HCT116 (cell line): ENCODE measurements at regions not wholly inside any gene's neighbourhood (a gene's known extent, or its start where the extent isn't known, plus 50 kb on each side); places are given as distances from the start of the nearest gene placed in this dataset.

ENCODE experiments used
- ATAC-seq: fragments of 200-7000 bp; cut with Tn5 transposase; 2 replicates; pipeline ENCODE4 v1.9.1; 2020; ENCODE audit warnings: mild to moderate bottlenecking, moderate library complexity
- BruUV-seq: library from RNA; stranded (reverse); fragments of 400-500 nt; replicated peaks from 2 replicates; lab custom pipeline; 2021; lab: Mats Ljungman, UMichigan
- CTCF ChIA-PET: fragments of 300-600 bp; sonication (Branson Sonifier 250); formaldehyde crosslinking; loops from one replicate; lab custom pipeline; 2021; ENCODE audit warnings: antibody characterized with exemption; lab: Charles Lee
- POLR2A ChIA-PET: fragments of 300-600, 350-600 bp; sonication (Branson Sonifier 250); formaldehyde crosslinking; loops from one replicate; lab custom pipeline; 2021; ENCODE audit warnings: antibody characterized with exemption; lab: Charles Lee
- RAD21 ChIA-PET, 2 experiments: fragments of 300-600 bp; sonication (Branson Sonifier 250); formaldehyde crosslinking; loops; one replicate each; lab custom pipeline; 2023; ENCODE audit warnings: low total read pairs in 2 of 2; ENCODE audit not compliant: uncharacterized antibody in 2 of 2, unreplicated experiment in 2 of 2, low non-redundant PET in 1 of 2; lab: Charles Lee
- DNase-seq: peaks from one replicate; pipeline ENCODE4 v3.0.0-alpha.2; 2010; ENCODE audit warnings: low read depth, low spot score
- H2AFZ ChIP-seq: fragments of 200-600 bp; shearing (Covaris generic), sonication (generic); 2 replicates; pipeline ENCODE4 v1.6.1; 2017; ENCODE audit warnings: low read depth, mixed run types, mixed read lengths, antibody characterized with exemption, low read length; ENCODE audit not compliant: poor library complexity, severe bottlenecking
- H3K27ac ChIP-seq: 2 replicates; pipeline ENCODE4 v1.5.1; 2012; ENCODE audit warnings: low read depth, low read length
- H3K27me3 ChIP-seq: fragments of 200-600 bp; sonication (generic); 2 replicates; pipeline ENCODE4 v1.6.1; 2016; ENCODE audit warnings: mixed run types, low read length, mixed read lengths; ENCODE audit not compliant: insufficient read depth
- H3K36me3 ChIP-seq, 2 experiments: fragments of 200-500 bp in 1 of 2; fragments of 200-600 bp in 1 of 2; sonication (Bioruptor generic) in 1 of 2; sonication (generic) in 1 of 2; 2 replicates each; pipeline versions ENCODE4 v1.5.1 to v1.6.1; 2014 to 2016; ENCODE audit warnings: low read length in 2 of 2, inconsistent platforms in 1 of 2, mixed read lengths in 1 of 2, mixed run types in 1 of 2; ENCODE audit not compliant: insufficient read depth in 2 of 2, control insufficient read depth in 1 of 2
- H3K4me1 ChIP-seq, 2 experiments: fragments of 200-600 bp in 1 of 2; sonication (generic) in 1 of 2; 2 replicates each; pipeline versions ENCODE4 v1.5.1 to v1.6.1; 2012 to 2017; ENCODE audit warnings: low read length in 2 of 2, inconsistent platforms in 1 of 2, mild to moderate bottlenecking in 1 of 2, mixed read lengths in 1 of 2, mixed run types in 1 of 2, moderate library complexity in 1 of 2; ENCODE audit not compliant: insufficient read depth in 2 of 2, control insufficient read depth in 1 of 2
- H3K4me2 ChIP-seq: fragments of 200-600 bp; sonication (generic); 2 replicates; pipeline ENCODE4 v1.6.1; 2017; ENCODE audit warnings: mixed run types, low read length, mixed read lengths
- H3K4me3 ChIP-seq, 2 experiments: fragments of 200-600 bp in 1 of 2; sonication (generic) in 1 of 2; replicated peaks in 1 of 2; 2 replicates each; pipeline ENCODE4 v1.5.1; 2011 to 2016; ENCODE audit warnings: low read length in 2 of 2, control low read depth in 1 of 2, low read depth in 1 of 2, mild to moderate bottlenecking in 1 of 2, mixed read lengths in 1 of 2, mixed run types in 1 of 2
- H3K79me2 ChIP-seq: fragments of 200-600 bp; sonication (generic); 2 replicates; pipeline ENCODE4 v1.6.1; 2017; ENCODE audit warnings: mild to moderate bottlenecking, mixed run types, low read length, moderate library complexity, mixed read lengths; ENCODE audit not compliant: insufficient read depth
- H3K9ac ChIP-seq: fragments of 200-600 bp; sonication (generic); 2 replicates; pipeline ENCODE4 v1.6.1; 2016; ENCODE audit warnings: low read length, mixed read lengths
- H3K9me2 ChIP-seq: fragments of 200-600 bp; sonication (generic), shearing (Covaris generic); 2 replicates; pipeline ENCODE4 v1.6.1; 2017; ENCODE audit warnings: mixed run types, mild to moderate bottlenecking, moderate library complexity; ENCODE audit not compliant: insufficient read depth
- H3K9me3 ChIP-seq, 2 experiments: fragments of 200-500 bp in 1 of 2; fragments of 200-600 bp in 1 of 2; sonication (Bioruptor generic) in 1 of 2; sonication (generic) in 1 of 2; 2 replicates each; pipeline ENCODE4 v1.6.1; 2014 to 2017; ENCODE audit warnings: low read length in 2 of 2, mixed read lengths in 2 of 2, inconsistent platforms in 1 of 2, low read depth in 1 of 2, mild to moderate bottlenecking in 1 of 2, mixed run types in 1 of 2, moderate library complexity in 1 of 2; ENCODE audit not compliant: control insufficient read depth in 1 of 2, insufficient read depth in 1 of 2
- H4K20me1 ChIP-seq: fragments of 200-600 bp; sonication (generic), shearing (Covaris generic); 2 replicates; pipeline ENCODE4 v1.6.1; 2017; ENCODE audit warnings: mixed run types, mild to moderate bottlenecking, moderate library complexity; ENCODE audit not compliant: insufficient read depth
- ATF3 ChIP-seq: IDR thresholded peaks from 2 replicates; pipeline ENCODE4 v1.6.1; 2012
- CBX3 ChIP-seq: IDR thresholded peaks from 2 replicates; pipeline ENCODE4 v1.6.1; 2012; ENCODE audit warnings: low read depth
- CEBPB ChIP-seq: IDR thresholded peaks from 2 replicates; pipeline ENCODE4 v1.6.1; 2012; ENCODE audit warnings: low read depth
- CTCF ChIP-seq, 3 experiments: fragments of 200-600 bp in 1 of 3; sonication (generic) in 1 of 3; IDR thresholded peaks in 2 of 3; conservative IDR thresholded peaks in 1 of 3; 2 replicates each; pipeline ENCODE4 v1.5.1; 2012 to 2017; ENCODE audit warnings: low read depth in 2 of 3, low read length in 2 of 3, antibody characterized with exemption in 1 of 3, borderline replicate concordance in 1 of 3, control low read depth in 1 of 3, mild to moderate bottlenecking in 1 of 3, mixed read lengths in 1 of 3, mixed run types in 1 of 3, moderate library complexity in 1 of 3; ENCODE audit not compliant: insufficient read depth in 1 of 3
- EGR1 ChIP-seq: IDR thresholded peaks from 2 replicates; pipeline ENCODE4 v1.6.1; 2012; ENCODE audit warnings: low read depth
- ELF1 ChIP-seq: IDR thresholded peaks from 2 replicates; pipeline ENCODE4 v1.6.1; 2012; ENCODE audit warnings: low read depth, borderline replicate concordance
- EZH2phosphoT487 ChIP-seq: fragments of 200-600 bp; IDR thresholded peaks from 2 replicates; pipeline ENCODE4 v1.6.1; 2018; ENCODE audit warnings: antibody characterized with exemption, borderline replicate concordance
- MAX ChIP-seq: IDR thresholded peaks from 2 replicates; pipeline ENCODE4 v1.6.1; 2012
- POLR2A ChIP-seq: IDR thresholded peaks from 2 replicates; pipeline ENCODE4 v1.7.0; 2011; ENCODE audit warnings: borderline replicate concordance; ENCODE audit not compliant: insufficient read depth, insufficient read length; ENCODE audit errors: extremely low read depth
- POLR2AphosphoS5 ChIP-seq: IDR thresholded peaks from 2 replicates; pipeline ENCODE4 v1.6.1; 2011; ENCODE audit warnings: mild to moderate bottlenecking, low read depth, low read length, moderate library complexity
- RAD21 ChIP-seq: IDR thresholded peaks from 2 replicates; pipeline ENCODE4 v1.6.1; 2012; ENCODE audit warnings: low read depth, mild to moderate bottlenecking
- SIN3A ChIP-seq: IDR thresholded peaks from 2 replicates; pipeline ENCODE4 v1.6.1; 2012; ENCODE audit warnings: low read depth
- SP1 ChIP-seq: IDR thresholded peaks from 2 replicates; pipeline ENCODE4 v1.6.1; 2012; ENCODE audit warnings: low read depth
- SRF ChIP-seq: IDR thresholded peaks from 2 replicates; pipeline ENCODE4 v1.6.1; 2012; ENCODE audit warnings: low read depth
- TCF7L2 ChIP-seq: IDR thresholded peaks from 2 replicates; pipeline ENCODE4 v1.7.0; 2011; ENCODE audit warnings: borderline replicate concordance, inconsistent platforms; ENCODE audit not compliant: insufficient read depth, insufficient read length; ENCODE audit errors: extremely low read depth
- ZBTB33 ChIP-seq: IDR thresholded peaks from 2 replicates; pipeline ENCODE4 v1.6.1; 2011; ENCODE audit warnings: mild to moderate bottlenecking, low read length, moderate library complexity; ENCODE audit not compliant: insufficient replicate concordance; ENCODE audit errors: extremely low read depth
- intact Hi-C: fragments of 100-400 bp; cut with micrococcal nuclease; formaldehyde crosslinking; loops from 2 replicates; pipeline ENCODE4 v1.10.0; 2022

- TF ChIP-seq CTCF (IDR thresholded peaks at IDR 0.05 in 2 of 3, conservative IDR thresholded peaks at IDR 0.05 in 1 of 3; ENCODE audit: borderline replicate concordance in 1 of 3, insufficient read depth in 1 of 3, low read depth in 2 of 3, low read length in 2 of 3) (no peak), SIN3A (no peak)
Measured at GRCh38 chr12:114473018-114473417, 67.1 kb upstream of the TBX5 start (continued).

GRCh38 chr12:114457620-114458019, 51.7 kb upstream of the TBX5 start:
- Histone ChIP-seq H3K9ac (no peak overlapping the region), H3K9me2 (no peaks in the 10 kb centered on the region), H3K9me3 (no peaks in the 10 kb centered on the region), H3K36me3 (no peaks in the 10 kb centered on the region), H3K4me2 (no peak overlapping the region), H3K4me3 (no peak overlapping the region), H3K4me1 (no peaks in the 10 kb centered on the region), H3K27ac (no peak overlapping the region), H4K20me1 (no peaks in the 10 kb centered on the region), H2AFZ (no peak overlapping the region), H3K79me2 (no peaks in the 10 kb centered on the region), H3K27me3 (peaks cover 44% of the 10 kb centered on the region)
- ATAC-seq, result no peak
- no TSS peak for BruUV-seq
- RAD21 ChIA-PET, result no interaction called here
- CTCF ChIA-PET, result no interaction called here
- TF ChIP-seq ATF3 (no peak), POLR2A (no peak), TCF7L2 (no peak), SIN3A (no peak), RAD21 (no peak), ELF1 (no peak), CBX3 (no peak), ZBTB33 (no peak), SP1 (no peak), MAX (no peak), POLR2AphosphoS5 (no peak), EGR1 (no peak), EZH2phosphoT487 (no peak), CEBPB (no peak), SRF (no peak)
- intact Hi-C loops, result no loop called here
- DNase-seq, result no peak
- POLR2A ChIA-PET, result no interaction called here
